ENCODE measurements at regions not wholly inside any gene's neighbourhood (a gene's known extent, or its start where the extent isn't known, plus 50 kb on each side); places are given as distances from the start of the nearest gene placed in this dataset.

DNA sequence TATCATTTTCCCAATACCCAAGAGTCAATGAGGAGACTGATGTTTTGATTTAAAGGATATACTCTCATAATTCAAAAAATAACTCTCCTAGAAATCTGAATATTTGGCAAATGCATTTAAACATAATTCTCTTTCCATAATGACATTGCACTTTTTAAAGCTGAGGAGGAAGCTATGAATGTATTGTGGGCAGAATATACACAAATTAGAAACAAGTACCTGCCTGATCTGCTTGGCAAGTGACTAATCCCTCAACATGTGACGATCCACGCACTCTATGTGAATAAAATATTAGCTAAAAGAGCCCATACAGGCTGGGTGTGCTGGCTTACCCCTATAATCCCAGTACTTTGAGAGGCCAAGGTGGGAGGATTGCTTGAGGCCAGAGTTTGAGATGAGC is 88.3 kb upstream of the CCDC28A start:
- TF ChIP-seq, protein P1, sequence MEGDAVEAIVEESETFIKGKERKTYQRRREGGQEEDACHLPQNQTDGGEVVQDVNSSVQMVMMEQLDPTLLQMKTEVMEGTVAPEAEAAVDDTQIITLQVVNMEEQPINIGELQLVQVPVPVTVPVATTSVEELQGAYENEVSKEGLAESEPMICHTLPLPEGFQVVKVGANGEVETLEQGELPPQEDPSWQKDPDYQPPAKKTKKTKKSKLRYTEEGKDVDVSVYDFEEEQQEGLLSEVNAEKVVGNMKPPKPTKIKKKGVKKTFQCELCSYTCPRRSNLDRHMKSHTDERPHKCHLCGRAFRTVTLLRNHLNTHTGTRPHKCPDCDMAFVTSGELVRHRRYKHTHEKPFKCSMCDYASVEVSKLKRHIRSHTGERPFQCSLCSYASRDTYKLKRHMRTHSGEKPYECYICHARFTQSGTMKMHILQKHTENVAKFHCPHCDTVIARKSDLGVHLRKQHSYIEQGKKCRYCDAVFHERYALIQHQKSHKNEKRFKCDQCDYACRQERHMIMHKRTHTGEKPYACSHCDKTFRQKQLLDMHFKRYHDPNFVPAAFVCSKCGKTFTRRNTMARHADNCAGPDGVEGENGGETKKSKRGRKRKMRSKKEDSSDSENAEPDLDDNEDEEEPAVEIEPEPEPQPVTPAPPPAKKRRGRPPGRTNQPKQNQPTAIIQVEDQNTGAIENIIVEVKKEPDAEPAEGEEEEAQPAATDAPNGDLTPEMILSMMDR (IDR thresholded peaks at IDR 0.05; ENCODE audit: borderline replicate concordance, extremely low read depth, low read length, poor library complexity, severe bottlenecking), result no peak
- TF ChIP-seq EZH2 (IDR thresholded peaks at IDR 0.05; ENCODE audit: borderline replicate concordance, low read depth, low read length, severe bottlenecking), result no peak

All from DND-41 (cell line).